Liver (tissue), 8 donors: ENCODE measurements at regions not wholly inside any gene's neighbourhood (a gene's known extent, or its start where the extent isn't known, plus 50 kb on each side); places are given as distances from the start of the nearest gene placed in this dataset.

Experiments used
- DNase-seq: peaks from one replicate; pipeline ENCODE4 v3.0.0-alpha.2; 2017; ENCODE audit warnings: low spot score
- H3K27ac ChIP-seq, 2 donors: one replicate each; pipeline ENCODE4 v1.7.0; 2013; ENCODE audit warnings: inconsistent platforms in 2 of 2, low read length in 2 of 2, control low read depth in 1 of 2, low read depth in 1 of 2, mild to moderate bottlenecking in 1 of 2
- H3K27me3 ChIP-seq, 4 donors: one replicate each; pipeline versions ENCODE4 v1.6.1 to v1.7.0; 2013; ENCODE audit warnings: low read length in 3 of 4, inconsistent platforms in 1 of 4, mild to moderate bottlenecking in 1 of 4, moderate library complexity in 1 of 4; ENCODE audit not compliant: control insufficient read depth in 4 of 4, insufficient read depth in 4 of 4
- H3K36me3 ChIP-seq, 4 donors: one replicate each; pipeline versions ENCODE4 v1.6.1 to v1.7.0; 2013; ENCODE audit warnings: low read length in 3 of 4, mild to moderate bottlenecking in 3 of 4, low read depth in 1 of 4, moderate library complexity in 1 of 4; ENCODE audit not compliant: control insufficient read depth in 4 of 4, insufficient read depth in 3 of 4
- H3K4me1 ChIP-seq, 4 donors: one replicate each; pipeline versions ENCODE4 v1.6.1 to v1.7.0; 2013; ENCODE audit warnings: low read length in 3 of 4, mild to moderate bottlenecking in 3 of 4, moderate library complexity in 1 of 4; ENCODE audit not compliant: control insufficient read depth in 4 of 4, insufficient read depth in 4 of 4
- H3K4me3 ChIP-seq, 3 donors: one replicate each; pipeline versions ENCODE4 v1.6.1 to v1.7.0; 2013; ENCODE audit warnings: low read length in 3 of 3, control low read depth in 1 of 3, low read depth in 1 of 3, mild to moderate bottlenecking in 1 of 3
- H3K9ac ChIP-seq, 2 donors: one replicate each; pipeline ENCODE4 v1.7.0; 2013; ENCODE audit warnings: low read length in 2 of 2, mild to moderate bottlenecking in 2 of 2, moderate library complexity in 2 of 2, control low read depth in 1 of 2, low read depth in 1 of 2
- H3K9me3 ChIP-seq, 4 donors: one replicate each; pipeline versions ENCODE4 v1.6.1 to v1.7.0; 2013; ENCODE audit warnings: low read length in 3 of 4; ENCODE audit not compliant: control insufficient read depth in 4 of 4
- CTCF ChIP-seq: fragments of 150-350 bp; IDR thresholded peaks from 2 replicates; pipeline ENCODE4 v1.5.1; 2017; ENCODE audit warnings: improper control_type of control experiment, low read depth, low read length; ENCODE audit not compliant: missing input control
- EGR1 ChIP-seq, 2 donors: IDR thresholded peaks; 2 replicates each; pipeline ENCODE4 v1.6.1; 2016 to 2018; ENCODE audit warnings: antibody characterized with exemption in 2 of 2, low read depth in 2 of 2
- FOXA1 ChIP-seq: IDR thresholded peaks from 2 replicates; pipeline ENCODE4 v1.6.1; 2016; ENCODE audit warnings: antibody characterized with exemption
- FOXA2 ChIP-seq: IDR thresholded peaks from 2 replicates; pipeline ENCODE4 v1.6.1; 2016; ENCODE audit warnings: antibody characterized with exemption
- GABPA ChIP-seq, 2 donors: IDR thresholded peaks in 1 of 2; conservative IDR thresholded peaks in 1 of 2; 2 replicates each; pipeline ENCODE4 v1.6.1; 2016; ENCODE audit warnings: antibody characterized with exemption in 2 of 2, mild to moderate bottlenecking in 1 of 2, moderate library complexity in 1 of 2
- HNF4A ChIP-seq, 2 donors: conservative IDR thresholded peaks; 2 replicates each; pipeline ENCODE4 v1.6.1; 2016; ENCODE audit warnings: antibody characterized with exemption in 2 of 2, mild to moderate bottlenecking in 2 of 2
- HNF4G ChIP-seq: IDR thresholded peaks from 2 replicates; pipeline ENCODE4 v1.6.1; 2016; ENCODE audit warnings: antibody characterized with exemption
- JUND ChIP-seq, 2 donors: IDR thresholded peaks; 2 replicates each; pipeline ENCODE4 v1.6.1; 2016; ENCODE audit warnings: antibody characterized with exemption in 2 of 2
- MAX ChIP-seq: IDR thresholded peaks from 2 replicates; pipeline ENCODE4 v1.6.1; 2016; ENCODE audit warnings: antibody characterized with exemption
- RAD21 ChIP-seq, 2 donors: IDR thresholded peaks; 2 replicates each; pipeline ENCODE4 v1.6.1; 2016; ENCODE audit warnings: antibody characterized with exemption in 2 of 2, mild to moderate bottlenecking in 2 of 2
- RXRA ChIP-seq, 2 donors: IDR thresholded peaks; 2 replicates each; pipeline ENCODE4 v1.6.1; 2017 to 2018; ENCODE audit warnings: antibody characterized with exemption in 2 of 2, mild to moderate bottlenecking in 1 of 2
- SP1 ChIP-seq: IDR thresholded peaks from 2 replicates; pipeline ENCODE4 v1.6.1; 2018; ENCODE audit warnings: antibody characterized with exemption, mild to moderate bottlenecking
- TAF1 ChIP-seq: conservative IDR thresholded peaks from 2 replicates; pipeline ENCODE4 v1.6.1; 2016; ENCODE audit warnings: antibody characterized with exemption, mild to moderate bottlenecking
- YY1 ChIP-seq: IDR thresholded peaks from 2 replicates; pipeline ENCODE4 v1.6.1; 2016; ENCODE audit warnings: antibody characterized with exemption, mild to moderate bottlenecking
- WGBS: extraction: QIAGEN DNeasy Blood & Tissue Kit; methylation state at CpG from one replicate; pipeline ENCODE4 v1.1.7; 2013; 5-methylcytosine and 5-hydroxymethylcytosine counted together
- TF ChIP-seq, protein P1 (sequence below): IDR thresholded peaks from 2 replicates; pipeline ENCODE4 v1.6.1; 2016; ENCODE audit warnings: antibody characterized with exemption, mild to moderate bottlenecking
- TF ChIP-seq, protein P2 (sequence below): IDR thresholded peaks from 2 replicates; pipeline ENCODE4 v1.6.1; 2016; ENCODE audit warnings: antibody characterized with exemption
- TF ChIP-seq, protein P3 (sequence below): IDR thresholded peaks from 2 replicates; pipeline ENCODE4 v1.6.1; 2016; ENCODE audit warnings: antibody characterized with exemption
- donor health status: healthy.
- donor health status: healthy.
- donor health status: healthy.
- donor health status: healthy.
- donor health status: healthy.

- WGBS: 64% methylated on average over 2 of the region's 2 CpGs
Observed at GRCh38 chr10:125415964-125416363, 255.6 kb upstream of the CTBP2 start.

More at GRCh38 chr10:125415964-125416363, 255.6 kb upstream of the CTBP2 start:
- Histone ChIP-seq H3K9ac (no peak overlapping the region), H3K4me3 (no peak overlapping the region), H3K27ac (no peak overlapping the region), H3K4me1 (no peaks in the 10 kb centered on the region), H3K36me3 (no peaks in the 10 kb centered on the region), H3K9me3 (peaks cover 0 to 3% (median 0%) of the 10 kb centered on the region in 4 donors), H3K27me3 (peaks cover 0 to 3% (median 0%) of the 10 kb centered on the region in 4 donors)
- no peak for DNase-seq
- TF ChIP-seq HNF4G: no peak
- TF ChIP-seq JUND (IDR thresholded peaks at IDR 0.05): no peak
- no peak for TF ChIP-seq FOXA2
- no peak for TF ChIP-seq HNF4A (conservative IDR thresholded peaks at IDR 0.05)
- no peak for TF ChIP-seq YY1
- no peak for TF ChIP-seq CTCF
- TF ChIP-seq SP1: no peak
- no peak for TF ChIP-seq RXRA (IDR thresholded peaks at IDR 0.05)
- no peak for TF ChIP-seq EGR1 (IDR thresholded peaks at IDR 0.05; ENCODE audit: low read depth in 2 of 2)
- no peak for TF ChIP-seq TAF1
- TF ChIP-seq, protein P1, sequence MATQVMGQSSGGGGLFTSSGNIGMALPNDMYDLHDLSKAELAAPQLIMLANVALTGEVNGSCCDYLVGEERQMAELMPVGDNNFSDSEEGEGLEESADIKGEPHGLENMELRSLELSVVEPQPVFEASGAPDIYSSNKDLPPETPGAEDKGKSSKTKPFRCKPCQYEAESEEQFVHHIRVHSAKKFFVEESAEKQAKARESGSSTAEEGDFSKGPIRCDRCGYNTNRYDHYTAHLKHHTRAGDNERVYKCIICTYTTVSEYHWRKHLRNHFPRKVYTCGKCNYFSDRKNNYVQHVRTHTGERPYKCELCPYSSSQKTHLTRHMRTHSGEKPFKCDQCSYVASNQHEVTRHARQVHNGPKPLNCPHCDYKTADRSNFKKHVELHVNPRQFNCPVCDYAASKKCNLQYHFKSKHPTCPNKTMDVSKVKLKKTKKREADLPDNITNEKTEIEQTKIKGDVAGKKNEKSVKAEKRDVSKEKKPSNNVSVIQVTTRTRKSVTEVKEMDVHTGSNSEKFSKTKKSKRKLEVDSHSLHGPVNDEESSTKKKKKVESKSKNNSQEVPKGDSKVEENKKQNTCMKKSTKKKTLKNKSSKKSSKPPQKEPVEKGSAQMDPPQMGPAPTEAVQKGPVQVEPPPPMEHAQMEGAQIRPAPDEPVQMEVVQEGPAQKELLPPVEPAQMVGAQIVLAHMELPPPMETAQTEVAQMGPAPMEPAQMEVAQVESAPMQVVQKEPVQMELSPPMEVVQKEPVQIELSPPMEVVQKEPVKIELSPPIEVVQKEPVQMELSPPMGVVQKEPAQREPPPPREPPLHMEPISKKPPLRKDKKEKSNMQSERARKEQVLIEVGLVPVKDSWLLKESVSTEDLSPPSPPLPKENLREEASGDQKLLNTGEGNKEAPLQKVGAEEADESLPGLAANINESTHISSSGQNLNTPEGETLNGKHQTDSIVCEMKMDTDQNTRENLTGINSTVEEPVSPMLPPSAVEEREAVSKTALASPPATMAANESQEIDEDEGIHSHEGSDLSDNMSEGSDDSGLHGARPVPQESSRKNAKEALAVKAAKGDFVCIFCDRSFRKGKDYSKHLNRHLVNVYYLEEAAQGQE: no peak
- TF ChIP-seq FOXA1: no peak
- TF ChIP-seq, protein P2, sequence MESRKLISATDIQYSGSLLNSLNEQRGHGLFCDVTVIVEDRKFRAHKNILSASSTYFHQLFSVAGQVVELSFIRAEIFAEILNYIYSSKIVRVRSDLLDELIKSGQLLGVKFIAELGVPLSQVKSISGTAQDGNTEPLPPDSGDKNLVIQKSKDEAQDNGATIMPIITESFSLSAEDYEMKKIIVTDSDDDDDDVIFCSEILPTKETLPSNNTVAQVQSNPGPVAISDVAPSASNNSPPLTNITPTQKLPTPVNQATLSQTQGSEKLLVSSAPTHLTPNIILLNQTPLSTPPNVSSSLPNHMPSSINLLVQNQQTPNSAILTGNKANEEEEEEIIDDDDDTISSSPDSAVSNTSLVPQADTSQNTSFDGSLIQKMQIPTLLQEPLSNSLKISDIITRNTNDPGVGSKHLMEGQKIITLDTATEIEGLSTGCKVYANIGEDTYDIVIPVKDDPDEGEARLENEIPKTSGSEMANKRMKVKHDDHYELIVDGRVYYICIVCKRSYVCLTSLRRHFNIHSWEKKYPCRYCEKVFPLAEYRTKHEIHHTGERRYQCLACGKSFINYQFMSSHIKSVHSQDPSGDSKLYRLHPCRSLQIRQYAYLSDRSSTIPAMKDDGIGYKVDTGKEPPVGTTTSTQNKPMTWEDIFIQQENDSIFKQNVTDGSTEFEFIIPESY: no peak
- TF ChIP-seq GABPA (IDR thresholded peaks at IDR 0.05 in 1 of 2, conservative IDR thresholded peaks at IDR 0.05 in 1 of 2): no peak
- TF ChIP-seq MAX: no peak
- TF ChIP-seq RAD21 (IDR thresholded peaks at IDR 0.05): no peak
- TF ChIP-seq, protein P3, sequence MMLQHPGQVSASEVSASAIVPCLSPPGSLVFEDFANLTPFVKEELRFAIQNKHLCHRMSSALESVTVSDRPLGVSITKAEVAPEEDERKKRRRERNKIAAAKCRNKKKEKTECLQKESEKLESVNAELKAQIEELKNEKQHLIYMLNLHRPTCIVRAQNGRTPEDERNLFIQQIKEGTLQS: no peak
